ENCODE measurements at regions not wholly inside any gene's neighbourhood (a gene's known extent, or its start where the extent isn't known, plus 50 kb on each side); places are given as distances from the start of the nearest gene placed in this dataset.

- TF ChIP-seq, protein P1, sequence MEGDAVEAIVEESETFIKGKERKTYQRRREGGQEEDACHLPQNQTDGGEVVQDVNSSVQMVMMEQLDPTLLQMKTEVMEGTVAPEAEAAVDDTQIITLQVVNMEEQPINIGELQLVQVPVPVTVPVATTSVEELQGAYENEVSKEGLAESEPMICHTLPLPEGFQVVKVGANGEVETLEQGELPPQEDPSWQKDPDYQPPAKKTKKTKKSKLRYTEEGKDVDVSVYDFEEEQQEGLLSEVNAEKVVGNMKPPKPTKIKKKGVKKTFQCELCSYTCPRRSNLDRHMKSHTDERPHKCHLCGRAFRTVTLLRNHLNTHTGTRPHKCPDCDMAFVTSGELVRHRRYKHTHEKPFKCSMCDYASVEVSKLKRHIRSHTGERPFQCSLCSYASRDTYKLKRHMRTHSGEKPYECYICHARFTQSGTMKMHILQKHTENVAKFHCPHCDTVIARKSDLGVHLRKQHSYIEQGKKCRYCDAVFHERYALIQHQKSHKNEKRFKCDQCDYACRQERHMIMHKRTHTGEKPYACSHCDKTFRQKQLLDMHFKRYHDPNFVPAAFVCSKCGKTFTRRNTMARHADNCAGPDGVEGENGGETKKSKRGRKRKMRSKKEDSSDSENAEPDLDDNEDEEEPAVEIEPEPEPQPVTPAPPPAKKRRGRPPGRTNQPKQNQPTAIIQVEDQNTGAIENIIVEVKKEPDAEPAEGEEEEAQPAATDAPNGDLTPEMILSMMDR (IDR thresholded peaks at IDR 0.05), result no peak
- TF ChIP-seq POLR2A (IDR thresholded peaks at IDR 0.05), result no peak
Measured at GRCh38 chr11:43626798-43627197, 53.7 kb upstream of the HSD17B12 start.

Data from testis (tissue), 2 donors.